Activated naive CD4-positive, alpha-beta T cell treated with anti-CD3 and anti-CD28 coated beads, Interleukin-2, amount 10 ng/mL, durations not matched to agents 7 days and 5 days (primary cell): ENCODE measurements at regions not wholly inside any gene's neighbourhood (a gene's known extent, or its start where the extent isn't known, plus 50 kb on each side); places are given as distances from the start of the nearest gene placed in this dataset.

Source experiments
- CTCF ChIA-PET: fragments of 350-600 bp; sonication (Branson Sonifier 250); formaldehyde crosslinking; loops from one replicate; lab custom pipeline; 2021; ENCODE audit warnings: antibody characterized with exemption; lab: Charles Lee
- DNase-seq: peaks from one replicate; pipeline ENCODE4 v3.0.0-alpha.2; 2020
- H3K27ac Mint-ChIP-seq: one replicate; pipeline ENCODE4 v1.8.0; 2021; ENCODE audit warnings: mild to moderate bottlenecking, moderate library complexity, mixed read lengths
- H3K27me3 Mint-ChIP-seq: one replicate; pipeline ENCODE4 v1.8.0; 2021; ENCODE audit warnings: mild to moderate bottlenecking, mixed read lengths
- H3K36me3 Mint-ChIP-seq: one replicate; pipeline ENCODE4 v1.8.0; 2021; ENCODE audit warnings: mixed read lengths
- H3K4me1 Mint-ChIP-seq: one replicate; pipeline ENCODE4 v1.8.0; 2021; ENCODE audit warnings: mixed read lengths
- H3K4me3 Mint-ChIP-seq: one replicate; pipeline ENCODE4 v1.8.0; 2021; ENCODE audit warnings: mild to moderate bottlenecking, moderate library complexity, mixed read lengths
- H3K9me3 Mint-ChIP-seq: one replicate; pipeline ENCODE4 v1.8.0; 2021; ENCODE audit warnings: mixed read lengths

GRCh38 chrX:97936296-97936695, 1052.6 kb downstream of the RPA4 start:
- Mint-ChIP-seq H3K27ac (no peak overlapping the region), H3K36me3 (no peaks in the 10 kb centered on the region), H3K27me3 (no peaks in the 10 kb centered on the region), H3K4me3 (no peak overlapping the region), H3K9me3 (no peaks in the 10 kb centered on the region), H3K4me1 (no peaks in the 10 kb centered on the region)
- no peak for DNase-seq
- CTCF ChIA-PET: no interaction called here

GRCh38 chrX:97938706-97939105, 1055.0 kb downstream of the RPA4 start:
- no peaks in the 10 kb centered on the region for H3K4me1 Mint-ChIP-seq
- no peak overlapping the region for H3K4me3 Mint-ChIP-seq
- no peak overlapping the region for H3K27ac Mint-ChIP-seq
- no peaks in the 10 kb centered on the region for H3K9me3 Mint-ChIP-seq
- CTCF ChIA-PET: no interaction called here
- H3K27me3 Mint-ChIP-seq: no peaks in the 10 kb centered on the region
- DNase-seq: no peak
- no peaks in the 10 kb centered on the region for H3K36me3 Mint-ChIP-seq

GRCh38 chrX:97968376-97969163, 1084.9 kb downstream of the RPA4 start:
- Mint-ChIP-seq H3K36me3 (no peaks in the 10 kb centered on the region), H3K9me3 (no peaks in the 10 kb centered on the region), H3K27me3 (no peaks in the 10 kb centered on the region), H3K27ac (no peak overlapping the region), H3K4me1 (no peaks in the 10 kb centered on the region), H3K4me3 (no peak overlapping the region)
- CTCF ChIA-PET: no interaction called here
- DNase-seq: no peak

- Mint-ChIP-seq H3K4me3 (no peak overlapping the region), H3K4me1 (no peaks in the 10 kb centered on the region), H3K9me3 (peaks cover 4% of the 10 kb centered on the region)
These were observed 1100.9 kb downstream of the RPA4 start for GRCh38 chrX:97984641-97985040.

GRCh38 chrX:97985096-97985495, 1101.4 kb downstream of the RPA4 start:
- no peak overlapping the region for H3K4me3 Mint-ChIP-seq
- H3K9me3 Mint-ChIP-seq: peaks cover 4% of the 10 kb centered on the region
- no peak for DNase-seq
- no peaks in the 10 kb centered on the region for H3K4me1 Mint-ChIP-seq
- H3K36me3 Mint-ChIP-seq: no peaks in the 10 kb centered on the region
- no peak overlapping the region for H3K27ac Mint-ChIP-seq
- H3K27me3 Mint-ChIP-seq: no peaks in the 10 kb centered on the region
- CTCF ChIA-PET: no interaction called here

More at GRCh38 chrX:97984641-97985040, 1100.9 kb downstream of the RPA4 start:
- CTCF ChIA-PET: no interaction called here
- Mint-ChIP-seq H3K36me3 (no peaks in the 10 kb centered on the region), H3K27ac (no peak overlapping the region), H3K27me3 (no peaks in the 10 kb centered on the region)
- DNase-seq: no peak

- DNase-seq: no peak
- no peaks in the 10 kb centered on the region for H3K36me3 Mint-ChIP-seq
- H3K27ac Mint-ChIP-seq: no peak overlapping the region
- CTCF ChIA-PET: no interaction called here
- peaks cover 6% of the 10 kb centered on the region for H3K9me3 Mint-ChIP-seq
- no peaks in the 10 kb centered on the region for H3K27me3 Mint-ChIP-seq
- no peaks in the 10 kb centered on the region for H3K4me1 Mint-ChIP-seq
- H3K4me3 Mint-ChIP-seq: no peak overlapping the region
These were observed 1104.3 kb downstream of the RPA4 start for GRCh38 chrX:97987979-97988378.

- peaks cover 13% of the 10 kb centered on the region for H3K9me3 Mint-ChIP-seq
- no peak overlapping the region for H3K27ac Mint-ChIP-seq
- CTCF ChIA-PET: no interaction called here
These were observed 1112.1 kb downstream of the RPA4 start for GRCh38 chrX:97995834-97996233.

GRCh38 chrX:98028691-98029090, 1145.0 kb downstream of the RPA4 start:
- Mint-ChIP-seq H3K27ac (no peak overlapping the region), H3K27me3 (no peaks in the 10 kb centered on the region), H3K9me3 (peaks cover 3% of the 10 kb centered on the region), H3K4me3 (no peak overlapping the region), H3K36me3 (no peaks in the 10 kb centered on the region), H3K4me1 (no peaks in the 10 kb centered on the region)
- CTCF ChIA-PET: no interaction called here
- DNase-seq: no peak

More at GRCh38 chrX:97995834-97996233, 1112.1 kb downstream of the RPA4 start:
- Mint-ChIP-seq H3K4me1 (no peaks in the 10 kb centered on the region), H3K36me3 (no peaks in the 10 kb centered on the region), H3K4me3 (no peak overlapping the region), H3K27me3 (no peaks in the 10 kb centered on the region)
- no peak for DNase-seq

GRCh38 chrX:98029861-98030260, 1146.2 kb downstream of the RPA4 start:
- H3K4me3 Mint-ChIP-seq: no peak overlapping the region
- H3K9me3 Mint-ChIP-seq: peaks cover 3% of the 10 kb centered on the region
- no peak for DNase-seq
- CTCF ChIA-PET: no interaction called here
- no peaks in the 10 kb centered on the region for H3K27me3 Mint-ChIP-seq
- H3K4me1 Mint-ChIP-seq: no peaks in the 10 kb centered on the region
- no peak overlapping the region for H3K27ac Mint-ChIP-seq
- H3K36me3 Mint-ChIP-seq: no peaks in the 10 kb centered on the region

- Mint-ChIP-seq H3K36me3 (no peaks in the 10 kb centered on the region), H3K4me3 (no peak overlapping the region), H3K4me1 (no peaks in the 10 kb centered on the region), H3K27ac (no peak overlapping the region), H3K9me3 (no peaks in the 10 kb centered on the region), H3K27me3 (no peaks in the 10 kb centered on the region)
- no peak for DNase-seq
- CTCF ChIA-PET: no interaction called here
These were observed 1173.5 kb downstream of the RPA4 start for GRCh38 chrX:98057176-98057575.

- H3K27ac Mint-ChIP-seq: no peak overlapping the region
- CTCF ChIA-PET: no interaction called here
- no peaks in the 10 kb centered on the region for H3K9me3 Mint-ChIP-seq
- H3K27me3 Mint-ChIP-seq: no peaks in the 10 kb centered on the region
- H3K4me1 Mint-ChIP-seq: no peaks in the 10 kb centered on the region
- no peaks in the 10 kb centered on the region for H3K36me3 Mint-ChIP-seq
- DNase-seq: no peak
- H3K4me3 Mint-ChIP-seq: no peak overlapping the region
These were observed 1181.4 kb downstream of the RPA4 start for GRCh38 chrX:98065151-98065550.

- H3K9me3 Mint-ChIP-seq: no peaks in the 10 kb centered on the region
- H3K27me3 Mint-ChIP-seq: no peaks in the 10 kb centered on the region
- CTCF ChIA-PET: no interaction called here
- no peaks in the 10 kb centered on the region for H3K4me1 Mint-ChIP-seq
- no peaks in the 10 kb centered on the region for H3K36me3 Mint-ChIP-seq
- no peak overlapping the region for H3K4me3 Mint-ChIP-seq
- no peak for DNase-seq
- H3K27ac Mint-ChIP-seq: no peak overlapping the region
These were observed 1183.9 kb downstream of the RPA4 start for GRCh38 chrX:98067611-98068010.

- Mint-ChIP-seq H3K27ac (no peak overlapping the region), H3K4me1 (no peaks in the 10 kb centered on the region), H3K27me3 (no peaks in the 10 kb centered on the region), H3K9me3 (peaks cover 1% of the 10 kb centered on the region), H3K4me3 (no peak overlapping the region), H3K36me3 (no peaks in the 10 kb centered on the region)
- no peak for DNase-seq
- CTCF ChIA-PET: no interaction called here
These were observed 1184.4 kb downstream of the RPA4 start for GRCh38 chrX:98068024-98068580.

- peaks cover 2% of the 10 kb centered on the region for H3K9me3 Mint-ChIP-seq
- no peaks in the 10 kb centered on the region for H3K36me3 Mint-ChIP-seq
- no peak overlapping the region for H3K27ac Mint-ChIP-seq
- H3K4me1 Mint-ChIP-seq: no peaks in the 10 kb centered on the region
- no peak overlapping the region for H3K4me3 Mint-ChIP-seq
- no peaks in the 10 kb centered on the region for H3K27me3 Mint-ChIP-seq
- CTCF ChIA-PET: no interaction called here
- DNase-seq: no peak
These were observed 1187.6 kb downstream of the RPA4 start for GRCh38 chrX:98071331-98071730.

- no peaks in the 10 kb centered on the region for H3K27me3 Mint-ChIP-seq
These were observed 1193.7 kb downstream of the RPA4 start for GRCh38 chrX:98077440-98077839.

More at GRCh38 chrX:98077440-98077839, 1193.7 kb downstream of the RPA4 start:
- CTCF ChIA-PET: no interaction called here
- no peaks in the 10 kb centered on the region for H3K36me3 Mint-ChIP-seq
- DNase-seq: no peak
- no peak overlapping the region for H3K4me3 Mint-ChIP-seq
- peaks cover 3% of the 10 kb centered on the region for H3K9me3 Mint-ChIP-seq
- no peaks in the 10 kb centered on the region for H3K4me1 Mint-ChIP-seq
- H3K27ac Mint-ChIP-seq: no peak overlapping the region
